HG03045 (cell line): ENCODE measurements at regions not wholly inside any gene's neighbourhood (a gene's known extent, or its start where the extent isn't known, plus 50 kb on each side); places are given as distances from the start of the nearest gene placed in this dataset.

Source experiments
- ATAC-seq: cut with Tn5 transposase; IDR thresholded peaks from one replicate; pipeline ENCODE4 v1.9.1; 2021; ENCODE audit warnings: mild to moderate bottlenecking, moderate library complexity; ENCODE audit not compliant: unreplicated experiment

- ATAC-seq: no peak
Observed at GRCh38 chr12:107437954-107438353, 247.6 kb upstream of the PWP1 start.

- ATAC-seq: no peak
Observed at GRCh38 chr12:107439026-107439738, 246.4 kb upstream of the PWP1 start.

GRCh38 chr12:107440606-107441005, 245.0 kb upstream of the PWP1 start:
- no peak for ATAC-seq

- ATAC-seq: no peak
Observed at GRCh38 chr12:107441665-107442300, 243.8 kb upstream of the PWP1 start.

- ATAC-seq: no peak
Observed at GRCh38 chr12:107442326-107442987, 243.1 kb upstream of the PWP1 start.

- no peak for ATAC-seq
Observed at GRCh38 chr12:107443320-107444090, 242.1 kb upstream of the PWP1 start.

GRCh38 chr12:107444771-107445170, 240.8 kb upstream of the PWP1 start:
- no peak for ATAC-seq

GRCh38 chr12:107446476-107446875, 239.1 kb upstream of the PWP1 start:
- ATAC-seq: no peak

- ATAC-seq: no peak
Observed at GRCh38 chr12:107447336-107447735, 238.3 kb upstream of the PWP1 start.

- ATAC-seq: no peak
Observed at GRCh38 chr12:107448198-107448597, 237.4 kb upstream of the PWP1 start.

- no peak for ATAC-seq
Observed at GRCh38 chr12:107449891-107450290, 235.7 kb upstream of the PWP1 start.

- ATAC-seq: no peak
Observed at GRCh38 chr12:107450541-107450940, 235.1 kb upstream of the PWP1 start.

- no peak for ATAC-seq
Observed at GRCh38 chr12:107451246-107451645, 234.4 kb upstream of the PWP1 start.

- no peak for ATAC-seq
Observed at GRCh38 chr12:107454109-107454830, 231.3 kb upstream of the PWP1 start.

- no peak for ATAC-seq
Observed at GRCh38 chr12:107457362-107457935, 228.2 kb upstream of the PWP1 start.

GRCh38 chr12:107458163-107458562, 227.4 kb upstream of the PWP1 start:
- ATAC-seq: no peak

- ATAC-seq: no peak
Observed at GRCh38 chr12:107458990-107459389, 226.6 kb upstream of the PWP1 start.

- no peak for ATAC-seq
Observed at GRCh38 chr12:107459641-107460040, 226.0 kb upstream of the PWP1 start.

GRCh38 chr12:107461222-107461975, 224.2 kb upstream of the PWP1 start:
- no peak for ATAC-seq
